IPS-20b (cell line): ENCODE measurements at regions not wholly inside any gene's neighbourhood (a gene's known extent, or its start where the extent isn't known, plus 50 kb on each side); places are given as distances from the start of the nearest gene placed in this dataset.

Experiments
- H3K27ac ChIP-seq: one replicate; pipeline ENCODE4 v1.5.1; 2013; ENCODE audit warnings: low read length
- H3K27me3 ChIP-seq: 2 replicates; pipeline ENCODE4 v1.6.1; 2013; ENCODE audit warnings: mild to moderate bottlenecking, low read length, inconsistent platforms; ENCODE audit not compliant: insufficient read depth
- H3K36me3 ChIP-seq: 2 replicates; pipeline ENCODE4 v1.6.1; 2013; ENCODE audit warnings: low read depth, mild to moderate bottlenecking, inconsistent platforms, low read length, moderate library complexity; ENCODE audit not compliant: insufficient read depth
- H3K4me1 ChIP-seq: 2 replicates; pipeline ENCODE4 v1.6.1; 2013; ENCODE audit warnings: mild to moderate bottlenecking, control low read depth, inconsistent platforms, low read length, moderate library complexity; ENCODE audit not compliant: insufficient read depth
- H3K4me3 ChIP-seq: 2 replicates; pipeline ENCODE4 v1.5.1; 2013; ENCODE audit warnings: mild to moderate bottlenecking, low read length, inconsistent platforms
- H3K9ac ChIP-seq: 2 replicates; pipeline ENCODE4 v1.6.1; 2013; ENCODE audit warnings: low read depth, mild to moderate bottlenecking, inconsistent platforms, low read length, moderate library complexity
- H3K9me3 ChIP-seq: 2 replicates; pipeline ENCODE4 v1.6.1; 2013; ENCODE audit warnings: mild to moderate bottlenecking, low read depth, low read length, inconsistent platforms; ENCODE audit not compliant: insufficient read depth

DNA sequence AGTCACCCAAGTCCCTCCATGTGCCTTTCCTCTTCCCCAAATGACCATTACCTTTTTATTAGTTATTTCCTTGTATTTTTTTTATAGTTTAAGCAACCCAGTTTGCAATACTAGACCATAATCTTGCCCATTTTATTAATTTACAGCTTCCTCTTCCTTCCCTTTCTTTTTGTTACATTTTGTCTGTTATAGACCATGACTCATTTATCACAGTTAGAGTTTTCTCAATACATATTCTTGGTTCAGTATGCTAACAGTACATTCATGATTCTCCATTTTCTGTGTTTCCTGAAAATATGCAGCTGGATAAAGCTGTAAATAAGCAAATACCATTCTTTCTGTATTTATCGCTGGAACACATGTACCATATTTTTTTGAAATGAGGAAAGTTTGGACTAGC, 376.7 kb upstream of the RAG2 start:
- Histone ChIP-seq H3K27me3 (no peaks in the 10 kb centered on the region), H3K9me3 (peaks cover 4% of the 10 kb centered on the region; the same call in 1 of the 2 replicates), H3K27ac (no peak overlapping the region), H3K4me1 (no peaks in the 10 kb centered on the region), H3K4me3 (no peak overlapping the region), H3K36me3 (no peaks in the 10 kb centered on the region), H3K9ac (no peak overlapping the region)

DNA sequence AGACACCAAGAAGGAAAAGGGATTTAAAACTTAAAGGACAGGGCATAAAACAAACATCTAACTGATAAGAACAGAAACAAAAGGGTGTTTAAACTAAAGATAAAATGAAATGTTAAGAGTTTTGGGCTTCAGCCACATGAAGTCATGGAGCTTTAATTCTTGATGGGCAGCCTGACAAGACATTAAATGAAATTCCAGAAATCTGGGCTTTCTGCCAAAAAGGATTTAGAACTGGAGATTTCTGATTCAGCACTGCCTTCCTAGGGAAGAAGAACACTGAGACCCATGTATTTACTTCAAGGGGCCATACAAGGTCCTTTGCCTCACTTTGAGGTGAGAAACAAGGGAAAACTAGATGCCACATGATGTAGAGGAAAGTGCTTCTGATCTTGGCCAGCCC, 355.9 kb upstream of the RAG2 start:
- no peaks in the 10 kb centered on the region for H3K36me3 ChIP-seq
- no peak overlapping the region for H3K4me3 ChIP-seq
- H3K9me3 ChIP-seq = no peaks in the 10 kb centered on the region
- H3K27me3 ChIP-seq = no peaks in the 10 kb centered on the region
- no peak overlapping the region for H3K9ac ChIP-seq
- no peak overlapping the region for H3K27ac ChIP-seq
- H3K4me1 ChIP-seq = no peaks in the 10 kb centered on the region

DNA sequence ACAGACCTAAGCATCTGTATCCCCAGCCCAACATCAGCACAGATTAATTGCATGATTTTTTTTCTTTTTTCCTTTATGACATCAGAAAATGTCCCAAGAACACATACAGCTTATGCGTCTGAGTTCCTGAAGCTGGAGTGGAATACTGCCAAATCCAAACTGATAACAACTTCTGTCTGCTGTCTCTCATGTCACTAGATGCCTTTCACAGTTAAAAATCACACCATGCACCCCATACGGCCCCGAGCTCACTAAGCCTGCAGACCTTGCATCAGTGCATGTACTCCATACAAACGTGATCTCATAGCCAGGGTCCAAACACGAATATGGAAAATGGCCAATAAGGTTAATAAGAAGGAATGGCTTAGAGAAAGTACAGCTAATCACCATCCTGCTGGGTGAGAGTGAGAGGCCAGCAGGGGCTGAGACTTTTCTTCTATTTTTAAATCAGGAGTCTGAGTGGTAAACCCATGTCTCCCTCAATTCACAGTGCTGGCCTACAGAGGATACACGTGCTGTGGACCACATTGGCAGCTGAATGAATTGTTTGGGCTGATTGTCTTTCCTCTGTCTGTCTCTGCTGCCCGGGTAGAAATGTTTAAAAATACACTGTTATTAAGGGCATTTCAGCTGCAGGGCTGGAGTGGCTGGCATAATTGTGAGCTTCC, 350.6 kb upstream of the RAG2 start:
- no peaks in the 10 kb centered on the region for H3K9me3 ChIP-seq
- no peaks in the 10 kb centered on the region for H3K36me3 ChIP-seq
- no peaks in the 10 kb centered on the region for H3K4me1 ChIP-seq
- H3K9ac ChIP-seq = no peak overlapping the region
- H3K27me3 ChIP-seq = no peaks in the 10 kb centered on the region
- no peak overlapping the region for H3K27ac ChIP-seq
- H3K4me3 ChIP-seq = no peak overlapping the region

DNA sequence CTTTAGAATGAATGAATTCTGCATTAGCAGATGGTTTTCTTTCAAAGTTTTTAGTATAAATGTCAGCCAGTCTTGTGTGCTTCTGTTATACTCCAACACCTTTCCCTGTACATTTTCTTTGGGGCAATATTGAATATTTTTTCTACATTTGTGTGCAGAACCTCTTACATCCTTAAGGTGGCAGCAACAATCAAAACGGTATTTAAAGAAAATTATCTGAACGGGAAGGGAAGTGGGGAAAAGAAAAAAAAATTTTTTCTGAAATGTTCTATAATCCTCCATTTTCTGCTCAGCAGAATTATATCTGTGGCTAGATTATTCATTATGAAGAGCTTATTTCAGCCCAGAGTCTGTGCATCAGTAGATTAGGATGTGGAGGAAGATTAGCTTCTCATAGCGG, 347.3 kb upstream of the RAG2 start:
- H3K36me3 ChIP-seq = no peaks in the 10 kb centered on the region
- no peaks in the 10 kb centered on the region for H3K4me1 ChIP-seq
- no peaks in the 10 kb centered on the region for H3K27me3 ChIP-seq
- no peaks in the 10 kb centered on the region for H3K9me3 ChIP-seq
- H3K4me3 ChIP-seq = no peak overlapping the region
- no peak overlapping the region for H3K27ac ChIP-seq
- no peak overlapping the region for H3K9ac ChIP-seq

DNA sequence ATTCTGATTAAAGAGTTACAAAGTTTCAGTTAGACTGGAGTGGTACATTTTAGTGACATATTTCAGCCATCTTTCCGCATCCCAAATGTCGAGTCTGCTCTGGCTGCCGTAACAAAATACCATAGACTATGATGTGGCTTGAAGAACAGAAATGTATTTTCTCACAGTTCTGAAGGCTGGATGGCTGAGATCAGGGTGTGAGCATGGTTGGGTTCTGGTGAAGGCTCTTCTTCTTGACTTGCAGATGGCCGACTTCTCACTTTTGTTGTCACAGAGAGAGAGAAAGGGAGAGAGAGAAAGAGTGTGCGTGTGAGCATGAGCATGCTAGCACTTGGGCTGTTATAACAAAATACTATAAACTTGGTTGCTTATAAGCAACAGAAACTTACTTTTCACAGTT, 335.4 kb upstream of the RAG2 start:
- Histone ChIP-seq H3K9ac (no peak overlapping the region), H3K4me1 (no peaks in the 10 kb centered on the region), H3K27me3 (no peaks in the 10 kb centered on the region), H3K9me3 (no peaks in the 10 kb centered on the region), H3K36me3 (no peaks in the 10 kb centered on the region), H3K27ac (no peak overlapping the region), H3K4me3 (no peak overlapping the region)

DNA sequence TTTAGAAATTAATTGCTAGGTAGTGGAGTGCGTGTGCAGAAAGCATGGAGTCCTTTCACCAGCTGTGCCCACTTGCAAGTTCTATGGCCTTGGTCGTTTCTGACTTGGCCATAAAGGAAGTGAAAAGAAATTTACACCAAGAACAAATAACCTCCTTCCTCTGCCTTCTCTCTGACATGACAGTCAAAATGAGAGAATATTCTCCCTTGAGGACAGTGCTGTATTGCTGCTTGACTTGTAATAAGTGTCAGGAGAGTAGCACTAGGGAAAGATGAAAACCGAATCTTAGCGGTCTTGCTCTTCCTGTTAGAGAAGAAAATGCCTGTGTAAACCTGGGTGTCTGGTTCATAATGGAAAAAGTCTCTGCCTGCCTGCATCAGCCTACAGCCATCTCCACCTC, 333.1 kb upstream of the RAG2 start:
- no peaks in the 10 kb centered on the region for H3K27me3 ChIP-seq
- no peak overlapping the region for H3K27ac ChIP-seq
- no peaks in the 10 kb centered on the region for H3K4me1 ChIP-seq
- no peaks in the 10 kb centered on the region for H3K36me3 ChIP-seq
- H3K4me3 ChIP-seq = no peak overlapping the region
- no peaks in the 10 kb centered on the region; the same call in 1 of the 2 replicates for H3K9me3 ChIP-seq
- no peak overlapping the region for H3K9ac ChIP-seq

DNA sequence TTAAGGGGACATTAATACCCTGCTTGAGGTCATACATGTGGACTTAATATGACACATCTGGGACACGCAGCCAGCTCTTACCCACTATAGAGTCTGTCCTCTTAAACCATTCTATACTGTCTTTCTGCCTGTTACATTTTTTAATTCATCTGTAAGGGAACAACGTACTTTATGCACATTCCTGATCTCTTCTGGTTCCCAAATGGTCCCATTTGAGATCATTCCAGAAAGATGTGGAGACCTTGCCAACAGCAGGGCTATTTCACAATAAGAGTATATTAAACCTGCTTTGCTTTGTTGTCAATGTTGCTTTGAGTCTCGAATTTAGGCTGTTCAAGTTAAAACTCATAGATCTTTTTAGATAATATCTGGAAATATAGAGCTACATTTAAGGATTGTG, 332.2 kb upstream of the RAG2 start:
- H3K9ac ChIP-seq = no peak overlapping the region
- no peaks in the 10 kb centered on the region for H3K36me3 ChIP-seq
- no peaks in the 10 kb centered on the region for H3K4me1 ChIP-seq
- H3K27me3 ChIP-seq = no peaks in the 10 kb centered on the region
- no peak overlapping the region for H3K27ac ChIP-seq
- H3K9me3 ChIP-seq = no peaks in the 10 kb centered on the region; the same call in 1 of the 2 replicates
- H3K4me3 ChIP-seq = no peak overlapping the region

DNA sequence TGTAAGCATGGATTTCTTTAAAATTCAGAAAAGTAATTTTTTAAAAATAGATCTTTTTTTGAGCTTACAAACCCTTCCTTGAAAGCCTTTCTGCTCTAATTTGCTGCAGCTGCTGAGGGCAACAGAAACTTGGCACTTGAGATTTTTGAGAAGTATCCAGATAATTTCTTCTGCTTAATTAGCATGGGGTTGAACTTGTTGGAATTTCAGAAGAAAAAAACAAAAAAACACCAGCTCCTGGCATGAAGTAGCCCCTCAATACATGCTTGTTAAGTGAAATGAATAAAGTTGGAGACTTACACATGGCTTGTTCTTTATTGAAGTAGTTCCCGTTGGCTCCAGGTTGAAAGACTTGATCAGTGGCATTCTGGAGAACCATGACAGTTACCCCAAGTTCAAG, 331.4 kb upstream of the RAG2 start:
- Histone ChIP-seq H3K9ac (no peak overlapping the region), H3K27ac (no peak overlapping the region), H3K36me3 (no peaks in the 10 kb centered on the region), H3K27me3 (no peaks in the 10 kb centered on the region), H3K4me3 (no peak overlapping the region), H3K4me1 (no peaks in the 10 kb centered on the region), H3K9me3 (no peaks in the 10 kb centered on the region; the same call in 1 of the 2 replicates)

DNA sequence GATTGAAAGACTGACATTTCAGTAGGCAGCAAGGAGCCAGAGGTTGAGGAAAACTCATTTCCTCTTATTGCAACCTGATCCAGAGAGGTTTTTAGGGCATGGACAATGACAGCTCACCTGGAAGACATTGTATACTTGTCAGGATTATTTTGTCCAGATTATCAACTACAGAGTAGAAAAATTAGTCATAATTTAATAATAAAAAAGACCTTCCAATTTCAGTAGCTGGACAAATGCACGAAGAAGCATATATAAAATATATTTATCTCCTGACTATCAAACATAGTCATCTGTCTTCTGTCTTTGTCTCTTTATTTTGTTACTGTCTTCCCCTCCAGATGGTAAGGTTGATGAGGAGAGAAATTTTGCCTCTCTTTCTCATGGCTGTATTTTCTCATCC, 330.6 kb upstream of the RAG2 start:
- H3K4me3 ChIP-seq = no peak overlapping the region
- no peak overlapping the region for H3K27ac ChIP-seq
- H3K9me3 ChIP-seq = no peaks in the 10 kb centered on the region; the same call in 1 of the 2 replicates
- no peaks in the 10 kb centered on the region for H3K36me3 ChIP-seq
- H3K27me3 ChIP-seq = no peaks in the 10 kb centered on the region
- H3K4me1 ChIP-seq = no peaks in the 10 kb centered on the region
- H3K9ac ChIP-seq = no peak overlapping the region

DNA sequence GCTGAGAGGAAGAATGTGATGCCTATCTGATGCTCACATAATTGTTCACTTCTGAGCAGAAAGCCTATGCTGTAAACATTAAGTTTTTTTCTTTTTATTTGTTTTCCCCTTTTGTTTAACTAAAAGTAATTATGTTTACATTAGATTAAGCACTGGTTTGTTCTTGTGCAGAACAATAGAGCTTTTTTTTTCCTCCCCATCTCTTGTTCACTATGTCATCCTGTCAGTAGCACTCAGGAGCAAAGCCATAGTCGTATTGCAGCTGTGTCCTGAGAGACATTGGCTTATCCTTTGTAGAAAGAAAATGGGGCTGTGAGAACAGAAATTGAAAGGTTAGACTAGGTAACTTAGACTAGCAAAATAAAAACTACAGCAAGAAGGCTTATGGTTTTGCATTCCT, 301.8 kb upstream of the RAG2 start:
- no peak overlapping the region for H3K27ac ChIP-seq
- no peaks in the 10 kb centered on the region for H3K4me1 ChIP-seq
- H3K4me3 ChIP-seq = no peak overlapping the region
- H3K9me3 ChIP-seq = no peaks in the 10 kb centered on the region
- no peak overlapping the region for H3K9ac ChIP-seq
- no peaks in the 10 kb centered on the region for H3K36me3 ChIP-seq
- H3K27me3 ChIP-seq = no peaks in the 10 kb centered on the region

DNA sequence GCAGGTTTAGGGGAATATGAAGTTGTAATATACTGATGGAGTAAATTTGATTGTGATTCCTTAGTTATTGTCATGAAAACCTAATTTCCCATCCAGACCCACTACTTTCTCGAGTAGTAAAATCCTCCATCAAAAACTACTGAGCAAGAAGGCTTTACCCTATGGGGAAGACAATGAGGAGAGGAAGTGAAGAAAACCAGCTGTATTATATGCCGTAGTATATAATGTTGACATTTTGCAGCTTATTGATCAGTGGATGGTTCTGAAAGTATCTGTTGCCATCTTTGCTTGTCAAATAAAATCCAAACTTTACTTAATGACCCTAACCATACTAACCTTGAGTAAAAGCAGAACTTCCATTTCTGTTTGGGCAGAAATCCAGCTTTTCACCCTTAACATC, 292.8 kb upstream of the RAG2 start:
- no peak overlapping the region for H3K4me3 ChIP-seq
- no peak overlapping the region for H3K9ac ChIP-seq
- H3K36me3 ChIP-seq = no peaks in the 10 kb centered on the region
- no peaks in the 10 kb centered on the region for H3K9me3 ChIP-seq
- no peak overlapping the region for H3K27ac ChIP-seq
- H3K4me1 ChIP-seq = no peaks in the 10 kb centered on the region
- no peaks in the 10 kb centered on the region for H3K27me3 ChIP-seq

DNA sequence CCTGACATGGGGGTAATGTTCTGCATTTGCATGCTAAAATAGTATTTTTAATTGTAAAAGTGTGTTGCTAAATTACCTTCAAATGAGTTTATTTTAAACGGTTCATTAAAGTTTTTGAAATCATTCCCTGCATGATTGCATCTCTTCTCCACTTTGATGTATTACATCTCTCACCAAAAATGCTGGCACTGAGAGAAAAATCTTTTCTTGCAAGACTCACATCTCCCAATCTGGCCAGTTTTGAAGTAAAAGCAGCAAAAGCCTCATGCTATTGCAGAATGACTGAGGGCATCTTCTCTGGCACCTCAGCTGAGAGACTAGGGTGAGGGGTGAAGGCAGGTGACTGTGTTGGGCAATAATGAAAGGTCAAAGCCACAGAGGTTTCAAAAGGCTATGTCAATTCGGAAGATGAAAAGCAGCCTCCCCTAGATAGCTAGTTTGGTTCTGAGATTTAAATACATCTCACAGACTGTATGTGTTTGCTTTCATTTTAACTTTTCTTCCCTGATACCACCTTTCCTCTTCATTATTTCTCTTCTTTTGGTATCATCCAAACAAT, 292.2 kb upstream of the RAG2 start:
- Histone ChIP-seq H3K27ac (no peak overlapping the region), H3K9me3 (no peaks in the 10 kb centered on the region), H3K36me3 (no peaks in the 10 kb centered on the region), H3K4me1 (no peaks in the 10 kb centered on the region), H3K4me3 (no peak overlapping the region), H3K27me3 (no peaks in the 10 kb centered on the region), H3K9ac (no peak overlapping the region)
